H1 (cell line): ENCODE measurements at regions not wholly inside any gene's neighbourhood (a gene's known extent, or its start where the extent isn't known, plus 50 kb on each side); places are given as distances from the start of the nearest gene placed in this dataset.

Experiments
- BACH1 ChIP-seq: IDR thresholded peaks from 2 replicates; pipeline ENCODE4 v1.6.1; 2012; ENCODE audit warnings: low read length, improper control_type of control experiment
- CTCF ChIP-seq, 3 experiments: IDR thresholded peaks; 1 replicate in 2 of 3; 2 replicates in 1 of 3; pipeline versions ENCODE4 v1.5.1 to v1.6.1; 2011; ENCODE audit warnings: low read length in 3 of 3, mild to moderate bottlenecking in 3 of 3, inconsistent platforms in 2 of 3, low read depth in 1 of 3, moderate library complexity in 1 of 3; ENCODE audit not compliant: insufficient read depth in 1 of 3; ENCODE audit errors: control extremely low read depth in 1 of 3

GRCh38 chr21:38983560-38983959, 177.8 kb downstream of the ETS2 start (continued):
- TF ChIP-seq CTCF (IDR thresholded peaks at IDR 0.05; ENCODE audit: control extremely low read depth in 1 of 3, insufficient read depth in 1 of 3, low read depth in 1 of 3, low read length in 3 of 3) = no peak
- no peak for TF ChIP-seq BACH1
